ENCODE measurements at regions not wholly inside any gene's neighbourhood (a gene's known extent, or its start where the extent isn't known, plus 50 kb on each side); places are given as distances from the start of the nearest gene placed in this dataset.

DNA sequence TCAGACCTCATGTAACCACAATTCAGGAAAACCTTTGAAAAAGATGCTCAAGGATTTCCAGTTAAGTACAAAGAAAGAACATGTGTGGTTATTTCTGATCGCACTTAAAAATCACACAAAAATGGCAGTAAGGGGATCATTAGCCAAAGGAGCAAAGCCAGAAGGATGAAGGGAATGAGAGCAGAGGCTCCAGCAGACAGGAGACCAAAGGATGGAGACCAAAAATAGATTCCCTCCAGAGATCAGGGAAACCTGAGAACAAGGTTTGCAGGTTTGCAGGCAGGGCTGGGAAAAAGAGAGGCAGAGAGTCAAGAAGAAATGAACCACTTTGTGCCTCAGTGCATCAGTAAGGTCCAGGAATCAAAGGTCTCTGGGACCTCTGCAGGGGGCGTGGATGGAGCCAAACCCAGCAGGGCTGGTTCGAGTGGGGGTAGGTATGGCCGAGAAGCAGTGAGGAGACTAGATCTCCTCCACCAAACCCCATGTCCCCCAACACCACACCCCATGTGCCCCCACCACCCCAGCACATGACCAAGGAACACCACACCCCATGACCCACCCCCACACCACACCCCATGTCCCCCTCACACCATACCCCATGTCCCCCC lies 98.5 kb upstream of the GPC1 start:
- H3K4me1 Mint-ChIP-seq (ENCODE audit: low read depth) = no peaks in the 10 kb centered on the region
- peaks cover 3% of the 10 kb centered on the region for H3K9me3 Mint-ChIP-seq
- no peak overlapping the region for H3K27ac Mint-ChIP-seq
- no peaks in the 10 kb centered on the region for H3K36me3 Mint-ChIP-seq (ENCODE audit: low read depth)
- H3K4me3 Mint-ChIP-seq = no peak overlapping the region
- H3K27me3 Mint-ChIP-seq (ENCODE audit: low read depth) = peaks cover 14% of the 10 kb centered on the region

- no peak overlapping the region for H3K4me3 Mint-ChIP-seq
- H3K9me3 Mint-ChIP-seq = no peaks in the 10 kb centered on the region
- peaks cover 14% of the 10 kb centered on the region for H3K27me3 Mint-ChIP-seq (ENCODE audit: low read depth)
- no peaks in the 10 kb centered on the region for H3K36me3 Mint-ChIP-seq (ENCODE audit: low read depth)
- H3K4me1 Mint-ChIP-seq (ENCODE audit: low read depth) = no peaks in the 10 kb centered on the region
- H3K27ac Mint-ChIP-seq = no peak overlapping the region
Measured at GRCh38 chr2:240338274-240338673, 97.2 kb upstream of the GPC1 start.

DNA sequence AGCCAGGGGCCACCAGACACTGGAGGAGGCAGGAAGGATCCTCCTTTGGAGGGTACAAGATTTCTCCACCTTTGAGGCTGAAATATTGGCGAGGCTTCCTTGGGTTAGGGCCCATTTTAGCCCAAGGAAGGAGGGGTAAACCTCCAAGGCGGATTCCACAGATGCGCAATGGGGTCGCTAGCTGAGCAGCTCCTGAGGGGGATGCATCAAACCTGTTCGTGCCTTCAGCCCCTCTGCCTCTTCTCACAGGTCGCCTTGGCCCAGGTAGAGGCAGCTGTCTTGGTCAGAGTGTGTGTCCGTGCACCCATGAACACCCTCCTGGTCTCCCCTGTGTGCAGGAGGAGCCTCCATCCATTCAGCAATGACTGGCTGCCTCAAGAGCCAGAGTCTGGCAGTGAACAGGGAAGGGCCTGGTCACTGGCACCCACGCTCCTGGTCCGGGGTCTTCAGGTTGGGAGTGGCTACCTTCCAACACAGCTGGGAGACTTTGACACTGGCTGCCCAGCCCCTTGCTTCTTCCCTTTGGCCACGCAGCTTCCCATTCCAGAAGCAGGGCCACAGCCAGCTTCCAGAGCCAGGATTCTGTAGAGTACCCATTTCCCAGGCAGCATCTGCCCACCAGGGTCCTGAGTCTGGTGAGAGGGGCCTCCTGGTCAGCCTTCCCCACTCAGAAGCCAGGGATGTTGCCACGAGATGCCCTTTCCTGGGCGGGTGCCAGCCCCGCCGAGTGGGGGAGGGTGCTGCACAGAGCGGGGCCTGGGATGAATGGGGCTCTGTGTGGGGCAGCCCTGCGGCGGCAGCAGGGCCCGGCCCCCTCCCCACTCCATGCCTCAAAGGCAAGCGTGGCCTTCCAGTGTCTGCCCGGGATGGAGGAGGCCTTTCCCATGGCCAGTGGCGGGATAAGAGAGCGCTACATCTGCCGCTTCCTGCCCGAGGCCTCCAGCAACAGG lies 95.8 kb upstream of the GPC1 start:
- Mint-ChIP-seq H3K27me3 (ENCODE audit: low read depth) (peaks cover 11% of the 10 kb centered on the region), H3K4me1 (ENCODE audit: low read depth) (no peaks in the 10 kb centered on the region), H3K4me3 (no peak overlapping the region), H3K36me3 (ENCODE audit: low read depth) (no peaks in the 10 kb centered on the region), H3K9me3 (no peaks in the 10 kb centered on the region), H3K27ac (no peak overlapping the region)

GRCh38 chr2:240340361-240340761 lies 95.1 kb upstream of the GPC1 start:
- Mint-ChIP-seq H3K27me3 (ENCODE audit: low read depth) (peaks cover 10% of the 10 kb centered on the region), H3K4me1 (ENCODE audit: low read depth) (no peaks in the 10 kb centered on the region), H3K27ac (no peak overlapping the region), H3K4me3 (no peak overlapping the region), H3K36me3 (ENCODE audit: low read depth) (no peaks in the 10 kb centered on the region), H3K9me3 (no peaks in the 10 kb centered on the region)

- Mint-ChIP-seq H3K4me3 (no peak overlapping the region), H3K36me3 (ENCODE audit: low read depth) (no peaks in the 10 kb centered on the region), H3K9me3 (no peaks in the 10 kb centered on the region), H3K4me1 (ENCODE audit: low read depth) (no peaks in the 10 kb centered on the region), H3K27me3 (ENCODE audit: low read depth) (peaks cover 8% of the 10 kb centered on the region), H3K27ac (no peak overlapping the region)
Measured at GRCh38 chr2:240341064-240341463, 94.4 kb upstream of the GPC1 start.

- no peaks in the 10 kb centered on the region for H3K4me1 Mint-ChIP-seq (ENCODE audit: low read depth)
- no peaks in the 10 kb centered on the region for H3K36me3 Mint-ChIP-seq (ENCODE audit: low read depth)
- H3K4me3 Mint-ChIP-seq = no peak overlapping the region
- H3K27ac Mint-ChIP-seq = no peak overlapping the region
- no peaks in the 10 kb centered on the region for H3K27me3 Mint-ChIP-seq (ENCODE audit: low read depth)
- H3K9me3 Mint-ChIP-seq = no peaks in the 10 kb centered on the region
Measured at GRCh38 chr2:240343548-240343947, 91.9 kb upstream of the GPC1 start.

DNA sequence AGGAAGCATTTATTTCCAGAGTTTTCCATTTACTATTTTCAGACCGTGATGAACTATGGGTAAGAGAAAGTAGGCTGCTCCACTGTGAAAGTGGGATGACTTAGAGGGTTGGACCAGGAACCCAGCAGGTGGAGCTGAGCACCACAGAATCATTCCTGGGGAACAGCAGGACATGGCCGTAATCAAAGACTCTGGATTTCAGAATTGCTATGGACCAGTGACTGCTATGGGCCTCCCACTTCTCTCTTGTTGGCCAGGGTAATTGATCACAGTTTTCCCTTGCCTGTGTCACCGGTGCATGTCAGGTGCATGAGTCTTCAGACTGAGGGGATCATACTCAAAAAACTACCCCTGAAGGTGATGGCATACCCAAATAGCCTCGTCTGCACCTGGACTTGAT lies 90.6 kb upstream of the GPC1 start:
- no peaks in the 10 kb centered on the region for H3K36me3 Mint-ChIP-seq (ENCODE audit: low read depth)
- no peaks in the 10 kb centered on the region for H3K27me3 Mint-ChIP-seq (ENCODE audit: low read depth)

DNA sequence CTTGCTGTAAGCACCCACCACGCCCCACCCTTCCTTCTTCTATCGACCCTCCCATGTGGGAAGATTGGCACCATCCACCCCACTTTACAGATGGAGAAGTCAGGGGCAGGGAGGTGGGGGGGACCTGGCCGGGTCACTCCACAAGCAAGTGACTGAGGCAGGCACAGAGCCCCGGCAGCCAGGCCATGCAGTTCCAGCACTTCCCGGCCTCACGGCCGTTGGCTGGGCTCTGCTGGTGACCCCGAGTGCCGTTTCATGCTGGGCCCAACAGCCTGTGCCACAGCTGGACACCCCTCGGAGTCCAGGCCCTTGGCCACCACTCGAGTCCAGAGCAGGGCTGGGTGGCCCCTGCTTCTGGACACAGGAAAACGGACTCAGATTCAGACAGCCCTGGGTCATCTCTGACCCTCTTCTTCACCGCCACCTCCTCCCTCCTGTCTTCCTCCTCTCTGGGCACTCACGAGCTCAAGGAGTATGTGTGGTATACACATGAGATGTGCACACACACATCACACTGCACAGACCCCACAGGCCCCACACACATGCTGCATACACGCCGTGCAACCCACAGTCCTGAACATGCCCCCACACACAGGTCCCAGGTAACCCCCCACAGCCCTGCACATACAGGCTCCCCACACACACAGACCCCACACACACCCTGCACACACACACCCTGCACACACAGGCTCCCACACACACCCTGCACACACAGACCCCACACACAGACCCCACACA lies 89.3 kb upstream of the GPC1 start:
- Mint-ChIP-seq H3K27me3 (ENCODE audit: low read depth) (no peaks in the 10 kb centered on the region), H3K36me3 (ENCODE audit: low read depth) (no peaks in the 10 kb centered on the region), H3K4me3 (no peak overlapping the region), H3K27ac (no peak overlapping the region), H3K9me3 (no peaks in the 10 kb centered on the region), H3K4me1 (ENCODE audit: low read depth) (no peaks in the 10 kb centered on the region)

More for the DNA sequence above, 90.6 kb upstream of the GPC1 start:
- Mint-ChIP-seq H3K27ac (no peak overlapping the region), H3K4me3 (no peak overlapping the region), H3K9me3 (no peaks in the 10 kb centered on the region), H3K4me1 (ENCODE audit: low read depth) (no peaks in the 10 kb centered on the region)

GRCh38 chr2:240346753-240347372 lies 88.6 kb upstream of the GPC1 start:
- Mint-ChIP-seq H3K4me1 (ENCODE audit: low read depth) (no peaks in the 10 kb centered on the region), H3K36me3 (ENCODE audit: low read depth) (no peaks in the 10 kb centered on the region), H3K27ac (no peak overlapping the region), H3K4me3 (no peak overlapping the region), H3K9me3 (no peaks in the 10 kb centered on the region), H3K27me3 (ENCODE audit: low read depth) (no peaks in the 10 kb centered on the region)

- no peaks in the 10 kb centered on the region for H3K36me3 Mint-ChIP-seq (ENCODE audit: low read depth)
- no peaks in the 10 kb centered on the region for H3K27me3 Mint-ChIP-seq (ENCODE audit: low read depth)
- H3K27ac Mint-ChIP-seq = no peak overlapping the region
- no peaks in the 10 kb centered on the region for H3K9me3 Mint-ChIP-seq
- no peak overlapping the region for H3K4me3 Mint-ChIP-seq
- H3K4me1 Mint-ChIP-seq (ENCODE audit: low read depth) = no peaks in the 10 kb centered on the region
Measured at GRCh38 chr2:240347373-240347940, 88.0 kb upstream of the GPC1 start.

- Mint-ChIP-seq H3K4me1 (ENCODE audit: low read depth) (no peaks in the 10 kb centered on the region), H3K9me3 (no peaks in the 10 kb centered on the region), H3K36me3 (ENCODE audit: low read depth) (no peaks in the 10 kb centered on the region), H3K27me3 (ENCODE audit: low read depth) (no peaks in the 10 kb centered on the region), H3K27ac (no peak overlapping the region), H3K4me3 (no peak overlapping the region)
Measured at GRCh38 chr2:240347949-240348500, 87.4 kb upstream of the GPC1 start.

DNA sequence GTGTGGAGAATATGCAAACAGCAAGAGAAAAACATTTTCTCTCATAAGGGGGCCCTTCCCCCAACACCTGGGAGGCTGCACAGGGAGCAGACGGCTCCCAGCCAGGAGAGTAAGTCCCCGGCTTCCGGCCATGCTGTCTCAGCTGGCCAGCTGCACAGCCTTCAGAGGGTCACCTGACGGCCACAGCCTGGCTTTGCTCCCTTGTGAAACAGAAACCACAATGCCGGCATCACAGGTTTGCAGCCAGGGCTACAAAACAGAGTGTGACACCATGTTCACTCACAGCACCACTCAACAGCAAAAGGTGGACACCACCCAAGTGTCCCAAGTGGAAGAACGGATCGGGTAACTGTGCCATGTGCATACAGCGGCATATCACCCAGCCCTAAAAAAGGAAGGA lies 86.9 kb upstream of the GPC1 start:
- no peaks in the 10 kb centered on the region for H3K36me3 Mint-ChIP-seq (ENCODE audit: low read depth)
- no peak overlapping the region for H3K4me3 Mint-ChIP-seq
- no peaks in the 10 kb centered on the region for H3K4me1 Mint-ChIP-seq (ENCODE audit: low read depth)
- H3K27me3 Mint-ChIP-seq (ENCODE audit: low read depth) = no peaks in the 10 kb centered on the region
- no peaks in the 10 kb centered on the region for H3K9me3 Mint-ChIP-seq
- H3K27ac Mint-ChIP-seq = no peak overlapping the region

DNA sequence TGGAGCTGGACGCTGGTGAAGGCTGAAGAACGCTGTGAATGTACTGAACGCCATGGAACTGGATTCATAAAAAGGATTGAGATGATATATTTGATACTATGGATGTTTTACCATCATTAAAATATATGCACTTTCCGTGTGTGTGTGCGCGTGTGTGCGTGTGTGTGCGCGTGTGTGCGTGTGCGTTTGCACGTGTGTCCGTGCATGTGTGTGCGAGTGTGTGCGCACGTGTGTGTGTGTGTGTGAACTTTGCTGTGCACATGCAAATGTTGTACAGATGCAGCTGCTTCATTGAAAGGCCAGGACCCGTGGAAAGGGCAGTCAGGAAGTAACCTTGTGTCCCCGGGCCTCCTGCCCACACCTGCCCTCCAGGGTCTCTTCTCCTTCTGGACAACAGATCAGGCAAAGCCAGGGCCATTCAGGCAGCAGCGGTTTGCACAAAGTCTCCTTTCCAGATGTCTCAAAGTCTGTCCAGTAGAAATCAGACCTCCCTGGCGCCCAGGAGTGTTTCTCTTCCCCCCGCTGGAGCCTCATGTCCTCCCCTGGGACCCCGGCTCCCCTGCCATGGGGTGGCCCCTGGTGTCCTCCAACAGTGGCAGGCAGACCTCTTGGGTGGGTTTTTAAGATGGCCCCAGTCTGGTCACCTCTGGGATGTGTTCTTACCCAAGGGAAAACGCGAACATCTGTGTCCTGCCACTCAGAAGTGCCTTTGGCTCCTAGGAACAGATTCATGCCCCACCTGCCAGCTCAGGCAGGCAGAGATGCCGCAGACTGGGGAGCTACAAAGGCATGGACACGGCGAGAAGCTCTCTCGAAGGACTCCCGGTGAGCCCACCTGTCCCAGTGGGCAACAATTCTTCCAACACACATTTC lies 86.1 kb upstream of the GPC1 start:
- Mint-ChIP-seq H3K27ac (no peak overlapping the region), H3K36me3 (ENCODE audit: low read depth) (no peaks in the 10 kb centered on the region), H3K27me3 (ENCODE audit: low read depth) (no peaks in the 10 kb centered on the region), H3K4me1 (ENCODE audit: low read depth) (no peaks in the 10 kb centered on the region), H3K9me3 (no peaks in the 10 kb centered on the region), H3K4me3 (no peak overlapping the region)

All from T-helper 1 cell treated with Interleukin-12 subunit alpha and Interleukin-12 subunit beta and Interleukin-4 antibody, amounts not matched to agents 30 μg/mL and 1 μg/mL, for 36 hours (primary cell).